ENCODE measurements at regions not wholly inside any gene's neighbourhood (a gene's known extent, or its start where the extent isn't known, plus 50 kb on each side); places are given as distances from the start of the nearest gene placed in this dataset.

DNA sequence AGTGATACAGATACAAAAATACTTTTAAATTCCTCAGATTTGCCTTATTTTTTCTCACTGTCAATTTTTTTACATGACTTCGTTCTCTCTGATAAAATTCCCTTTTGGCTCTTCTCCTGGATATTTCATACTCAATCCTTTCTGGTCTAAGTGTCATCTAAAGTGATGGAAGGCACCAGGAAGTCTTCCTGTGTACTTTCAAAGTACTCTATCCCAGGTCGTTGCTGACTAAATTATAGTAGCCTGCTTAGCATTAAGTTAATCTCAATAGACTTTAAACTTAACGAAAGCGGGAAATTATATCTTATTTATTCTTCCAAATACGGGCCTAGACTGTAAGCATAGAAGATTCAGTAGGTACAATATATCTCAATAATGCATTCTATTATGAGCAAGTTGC lies 67.8 kb downstream of the CASP12 start:
- no peak for FAIRE-seq
- Histone ChIP-seq H2AFZ (ENCODE audit: low read length) (no peak overlapping the region), H3K18ac (ENCODE audit: extremely low read depth, low read length) (no peak overlapping the region), H3K9ac (replicated peaks in 1 of 4; ENCODE audit: extremely low read depth in 1 of 4, low read depth in 3 of 4, low read length in 3 of 4) (no peak overlapping the region), H3K23me2 (ENCODE audit: low read depth, low read length) (no peaks in the 10 kb centered on the region), H3K4ac (replicated peaks; ENCODE audit: insufficient read length, low read depth, low read length) (no peak overlapping the region), H4K91ac (replicated peaks; ENCODE audit: insufficient read length, low read length) (no peak overlapping the region), H3K23ac (ENCODE audit: insufficient read length) (no peak overlapping the region), H3K4me3 (ENCODE audit: extremely low read depth in 1 of 4, insufficient read depth in 2 of 4, low read depth in 3 of 4, low read length in 4 of 4) (no peak overlapping the region), H3K4me1 (replicated peaks in 1 of 4; ENCODE audit: control insufficient read depth in 3 of 4, insufficient read depth in 4 of 4, low read length in 3 of 4) (no peaks in the 10 kb centered on the region), H3K27ac (ENCODE audit: low read depth, low read length) (no peak overlapping the region), H3K56ac (replicated peaks; ENCODE audit: insufficient read length, low read depth, low read length) (no peak overlapping the region), H4K5ac (ENCODE audit: insufficient read length, low read depth, low read length) (no peak overlapping the region), H2BK15ac (ENCODE audit: low read length) (no peak overlapping the region), H3K36me3 (ENCODE audit: control insufficient read depth in 2 of 4, insufficient read depth in 4 of 4, low read length in 3 of 4) (no peaks in the 10 kb centered on the region), H2BK5ac (ENCODE audit: low read depth, low read length) (no peak overlapping the region), H4K20me1 (replicated peaks in 1 of 2; ENCODE audit: control insufficient read depth in 1 of 2, insufficient read depth in 2 of 2, low read length in 2 of 2) (no peaks in the 10 kb centered on the region), H2AK5ac (ENCODE audit: low read depth, low read length) (no peak overlapping the region), H3K79me2 (ENCODE audit: control insufficient read depth in 1 of 2, insufficient read depth in 2 of 2, low read length in 2 of 2) (no peaks in the 10 kb centered on the region), H3K79me1 (ENCODE audit: low read depth, low read length) (no peaks in the 10 kb centered on the region), H2BK12ac (ENCODE audit: low read depth, low read length) (no peak overlapping the region), H4K8ac (ENCODE audit: extremely low read depth, insufficient read depth, low read length) (no peak overlapping the region), H3K14ac (ENCODE audit: insufficient read length) (no peak overlapping the region), H3K4me2 (ENCODE audit: insufficient read depth in 1 of 2, low read depth in 2 of 2, low read length in 2 of 2) (no peak overlapping the region), H3K9me3 (ENCODE audit: insufficient read depth in 2 of 2, low read depth in 1 of 2, low read length in 1 of 2) (no peaks in the 10 kb centered on the region), H2BK120ac (replicated peaks; ENCODE audit: low read depth, low read length) (no peak overlapping the region), H3K27me3 (replicated peaks in 1 of 4; ENCODE audit: control insufficient read depth in 3 of 4, extremely low read depth in 1 of 4, insufficient read depth in 3 of 4, low read length in 3 of 4) (no peaks in the 10 kb centered on the region), H2BK20ac (ENCODE audit: low read length) (no peak overlapping the region)
- WGBS, 2 experiments (ENCODE audit: extremely low coverage in 1 of 2, insufficient coverage in 1 of 2, insufficient read length in 1 of 2, insufficient replicate concordance in 2 of 2, low coverage in 1 of 2, low lambda C conversion rate in 2 of 2, missing lambda C conversion rate in 1 of 2) = 93% methylated on average over 5 of the region's 5 CpGs; no CpG with 5 or more reads in 1 of the 2 experiments
- TF ChIP-seq, protein P1, sequence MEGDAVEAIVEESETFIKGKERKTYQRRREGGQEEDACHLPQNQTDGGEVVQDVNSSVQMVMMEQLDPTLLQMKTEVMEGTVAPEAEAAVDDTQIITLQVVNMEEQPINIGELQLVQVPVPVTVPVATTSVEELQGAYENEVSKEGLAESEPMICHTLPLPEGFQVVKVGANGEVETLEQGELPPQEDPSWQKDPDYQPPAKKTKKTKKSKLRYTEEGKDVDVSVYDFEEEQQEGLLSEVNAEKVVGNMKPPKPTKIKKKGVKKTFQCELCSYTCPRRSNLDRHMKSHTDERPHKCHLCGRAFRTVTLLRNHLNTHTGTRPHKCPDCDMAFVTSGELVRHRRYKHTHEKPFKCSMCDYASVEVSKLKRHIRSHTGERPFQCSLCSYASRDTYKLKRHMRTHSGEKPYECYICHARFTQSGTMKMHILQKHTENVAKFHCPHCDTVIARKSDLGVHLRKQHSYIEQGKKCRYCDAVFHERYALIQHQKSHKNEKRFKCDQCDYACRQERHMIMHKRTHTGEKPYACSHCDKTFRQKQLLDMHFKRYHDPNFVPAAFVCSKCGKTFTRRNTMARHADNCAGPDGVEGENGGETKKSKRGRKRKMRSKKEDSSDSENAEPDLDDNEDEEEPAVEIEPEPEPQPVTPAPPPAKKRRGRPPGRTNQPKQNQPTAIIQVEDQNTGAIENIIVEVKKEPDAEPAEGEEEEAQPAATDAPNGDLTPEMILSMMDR (IDR thresholded peaks at IDR 0.05; ENCODE audit: control extremely low read depth in 1 of 3, insufficient read depth in 1 of 3, low read depth in 1 of 3, low read length in 3 of 3) = no peak
- no peak for TF ChIP-seq POU5F1 (IDR thresholded peaks at IDR 0.05; ENCODE audit: low read depth, low read length)
- DNase-seq (ENCODE audit: low read depth in 1 of 2, low spot score in 2 of 2) = no peak
- POLR2A ChIA-PET (ENCODE audit: partially characterized antibody) = no interaction called here
- CTCF ChIA-PET (ENCODE audit: partially characterized antibody) = no interaction called here

All from H1 (cell line).